ENCODE measurements at regions not wholly inside any gene's neighbourhood (a gene's known extent, or its start where the extent isn't known, plus 50 kb on each side); places are given as distances from the start of the nearest gene placed in this dataset.

- TF ChIP-seq CTCF (IDR thresholded peaks at IDR 0.05; ENCODE audit: insufficient read depth, low read length), result no peak
- DNase-seq (ENCODE audit: low read depth), result no peak
- no peak overlapping the region for H3K4me3 ChIP-seq (ENCODE audit: low read depth, low read length)
These were observed 316.5 kb upstream of the PHF14 start for GRCh38 chr7:10657201-10657600.

GRCh38 chr7:10657837-10658236, 315.8 kb upstream of the PHF14 start:
- H3K4me3 ChIP-seq (ENCODE audit: low read depth, low read length), result no peak overlapping the region
- DNase-seq (ENCODE audit: low read depth), result no peak
- TF ChIP-seq CTCF (IDR thresholded peaks at IDR 0.05; ENCODE audit: insufficient read depth, low read length), result no peak

- no peak overlapping the region for H3K4me3 ChIP-seq (ENCODE audit: low read depth, low read length)
- DNase-seq (ENCODE audit: low read depth), result no peak
- TF ChIP-seq CTCF (IDR thresholded peaks at IDR 0.05; ENCODE audit: insufficient read depth, low read length), result no peak
These were observed 311.2 kb upstream of the PHF14 start for GRCh38 chr7:10662491-10662890.

- no peak for DNase-seq (ENCODE audit: low read depth)
- H3K4me3 ChIP-seq (ENCODE audit: low read depth, low read length), result no peak overlapping the region
- no peak for TF ChIP-seq CTCF (IDR thresholded peaks at IDR 0.05; ENCODE audit: insufficient read depth, low read length)
These were observed 310.4 kb upstream of the PHF14 start for GRCh38 chr7:10662982-10663884.

GRCh38 chr7:10672186-10672585, 301.5 kb upstream of the PHF14 start:
- TF ChIP-seq CTCF (IDR thresholded peaks at IDR 0.05; ENCODE audit: insufficient read depth, low read length), result no peak
- no peak overlapping the region for H3K4me3 ChIP-seq (ENCODE audit: low read depth, low read length)
- no peak for DNase-seq (ENCODE audit: low read depth)

GRCh38 chr7:10677211-10677610, 296.5 kb upstream of the PHF14 start:
- TF ChIP-seq CTCF (IDR thresholded peaks at IDR 0.05; ENCODE audit: insufficient read depth, low read length), result no peak
- no peak for DNase-seq (ENCODE audit: low read depth)
- no peak overlapping the region for H3K4me3 ChIP-seq (ENCODE audit: low read depth, low read length)
